ENCODE measurements at regions not wholly inside any gene's neighbourhood (a gene's known extent, or its start where the extent isn't known, plus 50 kb on each side); places are given as distances from the start of the nearest gene placed in this dataset.
"Not testable (repeated sequence)": the region's sequence is repeated elsewhere in the genome, so short reads cannot be mapped to it uniquely, and the experiment has no call there.

- DNase-seq (no peak), ATAC-seq (no peak)
- no peaks in the 10 kb centered on the region for H3K27me3 Mint-ChIP-seq
- peaks cover 3% of the 10 kb centered on the region for H3K9me3 Mint-ChIP-seq (ENCODE audit: low read depth)
- POLR2A ChIA-PET, result no interaction called here
- intact Hi-C loops (cut with DNase I, micrococcal nuclease), result no loop called here
- CTCF ChIA-PET, result interaction anchor here (0.6 kb wide), 1 partner anchor 428 kb away, joined by 3 read pairs; no protein-coding TSS in a partner anchor
- H3K4me1 Mint-ChIP-seq, result no peaks in the 10 kb centered on the region
- H3K36me3 Mint-ChIP-seq (ENCODE audit: low read depth), result no peaks in the 10 kb centered on the region
- no peak overlapping the region for H3K4me3 Mint-ChIP-seq
- no peak overlapping the region for H3K27ac Mint-ChIP-seq
Observed at GRCh38 chr18:39571511-39571910, 2005.9 kb upstream of the CELF4 start.

- H3K9me3 Mint-ChIP-seq (ENCODE audit: low read depth); H3K27ac Mint-ChIP-seq; ATAC-seq; CTCF ChIA-PET; H3K4me1 Mint-ChIP-seq; H3K4me3 Mint-ChIP-seq; intact Hi-C loops (cut with DNase I, micrococcal nuclease); H3K36me3 Mint-ChIP-seq (ENCODE audit: low read depth); DNase-seq; H3K27me3 Mint-ChIP-seq; POLR2A ChIA-PET: not testable (repeated sequence)
Observed at GRCh38 chr18:39565551-39566230, 2000.1 kb upstream of the CELF4 start.

GRCh38 chr18:39564716-39565115 is 1999.1 kb upstream of the CELF4 start:
- no peak overlapping the region for H3K4me3 Mint-ChIP-seq
- no peaks in the 10 kb centered on the region for H3K36me3 Mint-ChIP-seq (ENCODE audit: low read depth)
- H3K9me3 Mint-ChIP-seq (ENCODE audit: low read depth), result peaks cover 2% of the 10 kb centered on the region
- H3K27ac Mint-ChIP-seq, result no peak overlapping the region
- no peaks in the 10 kb centered on the region for H3K27me3 Mint-ChIP-seq
- ChIA-PET POLR2A (no interaction called here), CTCF (no interaction called here)
- ATAC-seq, result no peak
- intact Hi-C loops (cut with DNase I, micrococcal nuclease), result no loop called here
- H3K4me1 Mint-ChIP-seq, result no peaks in the 10 kb centered on the region
- DNase-seq, result no peak

DNA sequence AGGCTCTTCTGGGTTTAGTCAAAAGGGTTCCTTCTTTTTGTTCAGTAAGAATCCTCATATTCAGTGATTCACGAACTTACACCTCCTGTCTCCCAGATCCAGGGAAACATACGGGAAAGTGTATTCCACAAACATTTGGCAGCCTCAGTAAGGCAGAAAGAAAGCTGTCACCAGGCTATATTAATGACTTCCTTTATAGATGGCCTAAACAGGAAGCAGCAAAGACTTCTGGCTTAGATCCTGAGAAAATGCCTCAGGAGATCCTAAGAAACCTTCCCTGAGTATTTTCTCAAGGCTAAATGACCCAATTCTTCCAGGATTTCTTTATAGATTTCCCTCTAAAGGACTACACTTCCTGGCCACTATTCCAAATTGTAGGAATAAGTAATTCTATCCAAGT is 1995.5 kb upstream of the CELF4 start:
- POLR2A ChIA-PET, result no interaction called here
- intact Hi-C loops (cut with DNase I, micrococcal nuclease), result no loop called here
- DNase-seq (no peak), ATAC-seq (no peak)
- CTCF ChIA-PET, result no interaction called here
- no peak overlapping the region for H3K4me3 Mint-ChIP-seq
- H3K27me3 Mint-ChIP-seq, result no peaks in the 10 kb centered on the region
- no peak overlapping the region for H3K27ac Mint-ChIP-seq
- H3K4me1 Mint-ChIP-seq, result no peaks in the 10 kb centered on the region
- H3K9me3 Mint-ChIP-seq (ENCODE audit: low read depth), result peaks cover 2% of the 10 kb centered on the region
- H3K36me3 Mint-ChIP-seq (ENCODE audit: low read depth), result no peaks in the 10 kb centered on the region

GRCh38 chr18:39558658-39559057 is 1993.1 kb upstream of the CELF4 start:
- intact Hi-C loops (cut with DNase I, micrococcal nuclease), result no loop called here
- Mint-ChIP-seq H3K4me1 (no peaks in the 10 kb centered on the region), H3K36me3 (ENCODE audit: low read depth) (no peaks in the 10 kb centered on the region), H3K4me3 (no peak overlapping the region), H3K9me3 (ENCODE audit: low read depth) (peaks cover 2% of the 10 kb centered on the region), H3K27ac (no peak overlapping the region), H3K27me3 (no peaks in the 10 kb centered on the region)
- ATAC-seq, result no peak
- ChIA-PET POLR2A (no interaction called here), CTCF (no interaction called here)
- no peak for DNase-seq

- no peaks in the 10 kb centered on the region for H3K27me3 Mint-ChIP-seq
- ChIA-PET CTCF (no interaction called here), POLR2A (no interaction called here)
- no peaks in the 10 kb centered on the region for H3K9me3 Mint-ChIP-seq (ENCODE audit: low read depth)
- H3K36me3 Mint-ChIP-seq (ENCODE audit: low read depth), result no peaks in the 10 kb centered on the region
- H3K4me3 Mint-ChIP-seq, result no peak overlapping the region
- intact Hi-C loops (cut with DNase I, micrococcal nuclease), result no loop called here
- H3K4me1 Mint-ChIP-seq, result no peaks in the 10 kb centered on the region
- DNase-seq, result no peak
- ATAC-seq, result no peak
- H3K27ac Mint-ChIP-seq, result no peak overlapping the region
Observed at GRCh38 chr18:39555496-39555895, 1989.9 kb upstream of the CELF4 start.

DNA sequence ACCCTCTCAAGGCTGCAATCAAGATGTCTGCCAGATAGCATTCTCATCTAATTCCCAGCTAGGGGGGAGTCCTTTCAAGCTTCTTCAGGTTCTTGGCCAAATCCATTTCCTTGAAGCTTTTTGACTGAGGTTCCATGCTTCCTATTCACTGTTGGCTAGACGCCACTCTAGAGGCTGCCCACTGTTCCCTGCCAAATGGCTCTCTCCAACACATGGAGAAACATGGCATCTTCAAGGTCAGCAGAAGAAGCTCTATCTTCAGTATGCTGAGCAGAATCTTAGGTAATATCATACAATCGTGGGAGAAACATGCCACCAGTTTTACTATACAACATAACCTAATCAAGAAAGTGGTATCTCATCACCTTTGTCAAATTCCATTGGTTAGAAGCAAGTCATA is 1985.1 kb upstream of the CELF4 start:
- ChIA-PET CTCF (no interaction called here), POLR2A (no interaction called here)
- no peaks in the 10 kb centered on the region for H3K27me3 Mint-ChIP-seq
- ATAC-seq (no peak), DNase-seq (no peak)
- H3K4me1 Mint-ChIP-seq, result no peaks in the 10 kb centered on the region
- no peak overlapping the region for H3K4me3 Mint-ChIP-seq
- intact Hi-C loops (cut with DNase I, micrococcal nuclease), result no loop called here
- no peaks in the 10 kb centered on the region for H3K9me3 Mint-ChIP-seq (ENCODE audit: low read depth)
- no peak overlapping the region for H3K27ac Mint-ChIP-seq
- no peaks in the 10 kb centered on the region for H3K36me3 Mint-ChIP-seq (ENCODE audit: low read depth)

- ChIA-PET CTCF (no interaction called here), POLR2A (no interaction called here)
- no peak overlapping the region for H3K4me3 Mint-ChIP-seq
- no peaks in the 10 kb centered on the region for H3K9me3 Mint-ChIP-seq (ENCODE audit: low read depth)
- no peak for ATAC-seq
- H3K27me3 Mint-ChIP-seq, result no peaks in the 10 kb centered on the region
- no peaks in the 10 kb centered on the region for H3K4me1 Mint-ChIP-seq
- intact Hi-C loops (cut with DNase I, micrococcal nuclease), result no loop called here
- H3K27ac Mint-ChIP-seq, result no peak overlapping the region
- no peaks in the 10 kb centered on the region for H3K36me3 Mint-ChIP-seq (ENCODE audit: low read depth)
- DNase-seq, result no peak
Observed at GRCh38 chr18:39549144-39549543, 1983.5 kb upstream of the CELF4 start.

DNA sequence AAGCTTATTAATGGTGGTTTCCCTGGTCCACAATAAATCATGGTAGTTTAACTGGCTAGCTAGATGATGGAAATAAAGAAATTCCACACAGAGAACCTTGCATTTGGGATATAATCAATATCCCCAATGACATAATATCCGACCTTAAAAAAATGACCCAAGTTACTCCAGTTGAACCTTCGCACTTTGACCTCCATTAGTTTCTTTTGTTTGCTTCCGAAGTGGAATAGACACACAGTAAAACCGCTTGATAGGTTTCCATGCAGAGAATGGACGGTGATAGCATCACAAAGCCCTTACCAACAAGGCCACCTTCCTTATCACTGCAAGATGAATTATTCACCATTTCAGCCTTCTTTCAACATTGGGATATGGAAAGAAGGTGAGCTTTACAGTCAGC is 1966.1 kb upstream of the CELF4 start:
- no peaks in the 10 kb centered on the region for H3K36me3 Mint-ChIP-seq (ENCODE audit: low read depth)
- H3K4me3 Mint-ChIP-seq, result no peak overlapping the region

GRCh38 chr18:39529358-39529757 is 1963.8 kb upstream of the CELF4 start:
- no peak overlapping the region for H3K4me3 Mint-ChIP-seq
- DNase-seq (no peak), ATAC-seq (no peak)
- POLR2A ChIA-PET, result no interaction called here
- no peaks in the 10 kb centered on the region for H3K4me1 Mint-ChIP-seq
- intact Hi-C loops (cut with DNase I, micrococcal nuclease), result no loop called here
- no peaks in the 10 kb centered on the region for H3K27me3 Mint-ChIP-seq
- no peaks in the 10 kb centered on the region for H3K9me3 Mint-ChIP-seq (ENCODE audit: low read depth)
- no peak overlapping the region for H3K27ac Mint-ChIP-seq
- CTCF ChIA-PET, result no interaction called here
- H3K36me3 Mint-ChIP-seq (ENCODE audit: low read depth), result no peaks in the 10 kb centered on the region

More for the DNA sequence above, 1966.1 kb upstream of the CELF4 start:
- no peak overlapping the region for H3K27ac Mint-ChIP-seq
- POLR2A ChIA-PET, result no interaction called here
- ATAC-seq, result no peak
- no peaks in the 10 kb centered on the region for H3K27me3 Mint-ChIP-seq
- no peaks in the 10 kb centered on the region for H3K9me3 Mint-ChIP-seq (ENCODE audit: low read depth)
- no peaks in the 10 kb centered on the region for H3K4me1 Mint-ChIP-seq
- intact Hi-C loops (cut with DNase I, micrococcal nuclease), result no loop called here
- DNase-seq, result no peak
- CTCF ChIA-PET, result no interaction called here

GRCh38 chr18:39527465-39527864 is 1961.9 kb upstream of the CELF4 start:
- no peak for ATAC-seq
- H3K27ac Mint-ChIP-seq, result no peak overlapping the region
- H3K36me3 Mint-ChIP-seq (ENCODE audit: low read depth), result no peaks in the 10 kb centered on the region
- no peaks in the 10 kb centered on the region for H3K9me3 Mint-ChIP-seq (ENCODE audit: low read depth)
- no peak overlapping the region for H3K4me3 Mint-ChIP-seq
- POLR2A ChIA-PET, result no interaction called here
- CTCF ChIA-PET, result interaction anchor here (1.1 kb wide), 1 partner anchor 11 kb away, joined by 3 read pairs; no protein-coding TSS in a partner anchor
- no peaks in the 10 kb centered on the region for H3K27me3 Mint-ChIP-seq
- DNase-seq, result no peak
- H3K4me1 Mint-ChIP-seq, result no peaks in the 10 kb centered on the region
- intact Hi-C loops (cut with DNase I, micrococcal nuclease), result no loop called here

DNA sequence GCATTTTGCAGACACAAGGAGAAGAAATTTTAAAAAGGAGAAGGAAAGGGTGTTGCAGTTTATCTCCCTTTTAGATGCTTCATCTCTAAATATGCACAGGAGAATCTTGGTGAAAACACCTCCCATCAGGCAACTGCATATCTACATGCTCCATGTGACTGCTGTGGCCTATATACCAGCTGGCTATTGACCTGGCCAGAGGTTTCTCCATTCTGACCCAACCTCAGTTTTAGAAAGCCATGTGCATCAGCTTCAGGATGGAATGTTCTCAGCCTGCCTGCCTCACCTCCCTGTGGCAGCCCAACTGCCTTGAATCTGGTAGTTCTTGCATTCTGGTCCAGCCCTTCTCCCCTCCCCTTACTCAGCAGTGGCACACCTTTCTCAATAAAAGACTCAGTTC is 1958.8 kb upstream of the CELF4 start:
- H3K27ac Mint-ChIP-seq, result no peak overlapping the region
- H3K27me3 Mint-ChIP-seq, result no peaks in the 10 kb centered on the region
- no peaks in the 10 kb centered on the region for H3K4me1 Mint-ChIP-seq
- H3K36me3 Mint-ChIP-seq (ENCODE audit: low read depth), result no peaks in the 10 kb centered on the region
- H3K9me3 Mint-ChIP-seq (ENCODE audit: low read depth), result no peaks in the 10 kb centered on the region
- CTCF ChIA-PET, result interaction anchor here (0.7 to 0.9 kb wide), 2 partner anchors 564 to 1176 kb away, joined by 4 read pairs; no protein-coding TSS in a partner anchor
- POLR2A ChIA-PET, result no interaction called here
- intact Hi-C loops (cut with DNase I, micrococcal nuclease), result no loop called here
- no peak overlapping the region for H3K4me3 Mint-ChIP-seq
- ATAC-seq, result no peak
- DNase-seq, result no peak

- ChIA-PET CTCF (interaction anchor here (0.5 kb wide), 1 partner anchor 708 kb away, joined by 3 read pairs; no protein-coding TSS in a partner anchor), POLR2A (no interaction called here)
- intact Hi-C loops (cut with DNase I, micrococcal nuclease), result no loop called here
- no peak for ATAC-seq
- H3K27me3 Mint-ChIP-seq, result no peaks in the 10 kb centered on the region
- no peak for DNase-seq
- no peak overlapping the region for H3K4me3 Mint-ChIP-seq
- H3K4me1 Mint-ChIP-seq, result no peaks in the 10 kb centered on the region
- H3K27ac Mint-ChIP-seq, result no peak overlapping the region
- H3K36me3 Mint-ChIP-seq (ENCODE audit: low read depth), result no peaks in the 10 kb centered on the region
- no peaks in the 10 kb centered on the region for H3K9me3 Mint-ChIP-seq (ENCODE audit: low read depth)
Observed at GRCh38 chr18:39523281-39523680, 1957.7 kb upstream of the CELF4 start.

All from activated CD4-positive, alpha-beta T cell treated with anti-CD3 and anti-CD28 coated beads for 36 hours (primary cell).